Upper lobe of left lung (tissue), 4 donors: ENCODE measurements at regions not wholly inside any gene's neighbourhood (a gene's known extent, or its start where the extent isn't known, plus 50 kb on each side); places are given as distances from the start of the nearest gene placed in this dataset.

Experiments
- EP300 ChIP-seq, 4 donors: sonication (generic); formaldehyde crosslinking; IDR thresholded peaks; one replicate each; pipeline ENCODE4 v1.5.1; 2017; ENCODE audit warnings: antibody characterized with exemption in 4 of 4, control low read depth in 2 of 4
- POLR2A ChIP-seq, 4 donors: fragments of 450-650 bp; IDR thresholded peaks; one replicate each; pipeline ENCODE4 v1.5.1; 2016 to 2017; ENCODE audit warnings: antibody characterized with exemption in 4 of 4, mild to moderate bottlenecking in 2 of 4
- POLR2AphosphoS5 ChIP-seq, 2 donors: sonication (generic); formaldehyde crosslinking; IDR thresholded peaks; one replicate each; pipeline ENCODE4 v1.5.1; 2017; ENCODE audit warnings: antibody characterized with exemption in 2 of 2
- TF ChIP-seq, protein P1 (sequence below), 6 experiments: fragments of 450-650 bp in 4 of 6; fragments of 200-600 bp in 2 of 6; sonication (generic) in 2 of 6; IDR thresholded peaks; one replicate each; pipeline ENCODE4 v1.5.1; 2016 to 2019; ENCODE audit warnings: antibody characterized with exemption in 6 of 6

DNA sequence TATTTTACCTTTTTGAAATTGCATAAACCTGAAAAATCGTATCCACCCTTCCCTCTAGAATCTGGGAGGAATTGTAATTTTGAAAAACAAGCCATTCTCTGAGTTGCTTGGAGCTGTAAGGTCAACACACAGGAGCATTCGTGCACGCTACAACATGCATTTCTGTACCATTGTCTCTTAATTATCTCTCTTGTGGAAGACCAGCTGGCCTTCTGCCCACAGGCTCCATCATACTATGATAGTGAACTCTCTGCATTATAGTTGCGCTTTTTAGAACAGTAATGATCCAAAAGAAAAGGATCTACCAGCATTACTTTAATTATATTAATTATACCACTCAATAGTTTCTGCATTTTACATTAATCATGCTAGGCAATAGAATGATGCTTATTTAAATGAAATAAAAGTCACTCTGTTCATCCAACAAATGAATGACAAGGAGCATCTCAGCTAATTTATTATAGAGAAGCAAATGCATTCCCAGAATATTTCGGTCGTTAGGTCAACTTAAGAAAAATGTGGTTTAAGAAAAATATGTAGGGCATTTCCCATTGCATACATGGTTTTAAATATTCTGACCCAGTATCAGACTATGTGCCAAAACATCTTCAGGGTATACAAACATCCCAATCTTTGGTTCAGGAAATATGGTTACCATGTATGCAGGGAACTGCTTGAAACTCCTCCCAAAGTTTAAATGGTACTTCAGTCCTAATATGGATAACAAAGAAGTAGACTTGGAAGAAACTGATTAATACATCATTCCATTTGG, 263.5 kb downstream of the TFAP2A start:
- TF ChIP-seq POLR2AphosphoS5 (IDR thresholded peaks at IDR 0.05) = no peak
- TF ChIP-seq, protein P1, sequence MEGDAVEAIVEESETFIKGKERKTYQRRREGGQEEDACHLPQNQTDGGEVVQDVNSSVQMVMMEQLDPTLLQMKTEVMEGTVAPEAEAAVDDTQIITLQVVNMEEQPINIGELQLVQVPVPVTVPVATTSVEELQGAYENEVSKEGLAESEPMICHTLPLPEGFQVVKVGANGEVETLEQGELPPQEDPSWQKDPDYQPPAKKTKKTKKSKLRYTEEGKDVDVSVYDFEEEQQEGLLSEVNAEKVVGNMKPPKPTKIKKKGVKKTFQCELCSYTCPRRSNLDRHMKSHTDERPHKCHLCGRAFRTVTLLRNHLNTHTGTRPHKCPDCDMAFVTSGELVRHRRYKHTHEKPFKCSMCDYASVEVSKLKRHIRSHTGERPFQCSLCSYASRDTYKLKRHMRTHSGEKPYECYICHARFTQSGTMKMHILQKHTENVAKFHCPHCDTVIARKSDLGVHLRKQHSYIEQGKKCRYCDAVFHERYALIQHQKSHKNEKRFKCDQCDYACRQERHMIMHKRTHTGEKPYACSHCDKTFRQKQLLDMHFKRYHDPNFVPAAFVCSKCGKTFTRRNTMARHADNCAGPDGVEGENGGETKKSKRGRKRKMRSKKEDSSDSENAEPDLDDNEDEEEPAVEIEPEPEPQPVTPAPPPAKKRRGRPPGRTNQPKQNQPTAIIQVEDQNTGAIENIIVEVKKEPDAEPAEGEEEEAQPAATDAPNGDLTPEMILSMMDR (IDR thresholded peaks at IDR 0.05) = no peak
- TF ChIP-seq POLR2A (IDR thresholded peaks at IDR 0.05) = no peak
- no peak for TF ChIP-seq EP300 (IDR thresholded peaks at IDR 0.05)
